CD4-positive, alpha-beta memory T cell (primary cell): ENCODE measurements at regions not wholly inside any gene's neighbourhood (a gene's known extent, or its start where the extent isn't known, plus 50 kb on each side); places are given as distances from the start of the nearest gene placed in this dataset.

Experiments
- CTCF ChIA-PET: fragments of 350-600 bp; sonication (Branson Sonifier 250); formaldehyde crosslinking; loops from one replicate; lab custom pipeline; 2021; ENCODE audit warnings: inconsistent platforms; ENCODE audit not compliant: partially characterized antibody; lab: Charles Lee
- POLR2A ChIA-PET: fragments of 350-600 bp; sonication (Branson Sonifier 250); formaldehyde crosslinking; loops from one replicate; lab custom pipeline; 2021; ENCODE audit not compliant: partially characterized antibody; lab: Charles Lee
- DNase-seq, 5 donors: peaks; one replicate each; pipeline versions ENCODE4 v3.0.0 to v3.0.0-alpha.2; 2020 to 2022; ENCODE audit warnings: mixed read lengths in 1 of 5
- H3K27ac ChIP-seq: one replicate; pipeline ENCODE4 v1.7.0; 2013; ENCODE audit warnings: low read depth, low read length
- H3K27me3 ChIP-seq: 2 replicates; pipeline ENCODE4 v1.7.0; 2013; ENCODE audit warnings: mild to moderate bottlenecking, low read length, moderate library complexity; ENCODE audit not compliant: insufficient read depth
- H3K36me3 ChIP-seq: 2 replicates; pipeline ENCODE4 v1.7.0; 2013; ENCODE audit warnings: mild to moderate bottlenecking, low read length, moderate library complexity; ENCODE audit not compliant: insufficient read depth
- H3K4me1 ChIP-seq: 2 replicates; pipeline ENCODE4 v1.7.0; 2013; ENCODE audit warnings: mild to moderate bottlenecking, low read length, moderate library complexity; ENCODE audit not compliant: insufficient read depth
- H3K4me3 ChIP-seq, 2 donors: one replicate each; pipeline ENCODE4 v1.7.0; 2013; ENCODE audit warnings: low read length in 2 of 2, mild to moderate bottlenecking in 1 of 2
- H3K9me3 ChIP-seq, 2 donors: one replicate each; pipeline ENCODE4 v1.7.0; 2013; ENCODE audit warnings: low read length in 2 of 2, control low read depth in 1 of 2; ENCODE audit not compliant: control insufficient read depth in 1 of 2
- H3K27ac Mint-ChIP-seq, 7 donors: one replicate each; pipeline ENCODE4 v1.8.0; 2020 to 2021; ENCODE audit warnings: mixed read lengths in 7 of 7, mild to moderate bottlenecking in 6 of 7, inconsistent platforms in 3 of 7, moderate library complexity in 3 of 7
- H3K27me3 Mint-ChIP-seq, 2 donors: one replicate each; pipeline ENCODE4 v1.8.0; 2020 to 2021; ENCODE audit warnings: mixed read lengths in 2 of 2
- H3K36me3 Mint-ChIP-seq, 2 donors: one replicate each; pipeline ENCODE4 v1.8.0; 2020 to 2021; ENCODE audit warnings: mixed read lengths in 2 of 2, inconsistent platforms in 1 of 2, mild to moderate bottlenecking in 1 of 2
- H3K4me1 Mint-ChIP-seq, 4 donors: one replicate each; pipeline ENCODE4 v1.8.0; 2020 to 2021; ENCODE audit warnings: mixed read lengths in 4 of 4, mild to moderate bottlenecking in 1 of 4
- H3K4me3 Mint-ChIP-seq, 8 donors: one replicate each; pipeline ENCODE4 v1.8.0; 2020 to 2021; ENCODE audit warnings: mixed read lengths in 8 of 8, mild to moderate bottlenecking in 7 of 8, moderate library complexity in 6 of 8, inconsistent platforms in 3 of 8
- H3K9me3 Mint-ChIP-seq, 8 donors: one replicate each; pipeline ENCODE4 v1.8.0; 2020 to 2021; ENCODE audit warnings: mixed read lengths in 8 of 8, mild to moderate bottlenecking in 5 of 8, inconsistent platforms in 3 of 8, moderate library complexity in 1 of 8
- intact Hi-C: fragments of 100-400 bp; cut with micrococcal nuclease; formaldehyde crosslinking; loops from one replicate; pipeline ENCODE4 v1.15.1; 2023

DNA sequence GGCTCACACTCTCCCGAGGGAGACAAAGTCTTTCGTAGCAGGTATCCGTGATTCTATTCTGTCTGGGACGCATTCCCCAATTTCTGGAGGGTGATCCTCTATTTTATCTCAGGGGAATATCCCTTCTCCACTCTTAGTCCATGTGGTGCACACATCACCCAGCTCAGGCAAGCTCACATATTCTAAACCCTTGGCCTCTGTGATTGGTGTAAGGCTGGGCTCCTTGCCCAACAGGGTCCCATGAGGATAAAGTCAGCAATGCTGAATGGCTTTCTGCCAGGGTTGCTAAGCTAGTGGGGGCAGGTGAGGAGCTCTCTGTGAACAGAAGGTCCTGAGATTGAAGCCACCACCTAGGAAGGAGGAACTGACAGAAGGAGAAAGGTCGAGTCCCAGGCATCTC is 137.2 kb downstream of the CDH26 start:
- Mint-ChIP-seq H3K27ac (no peak overlapping the region), H3K4me1 (peaks cover 0 to under 1% (median under 1%) of the 10 kb centered on the region in 4 donors), H3K9me3 (peaks cover 4 to 24% (median 10%) of the 10 kb centered on the region in 8 donors), H3K27me3 (no peaks in the 10 kb centered on the region), H3K36me3 (peaks cover 0 to 6% of the 10 kb centered on the region in 2 donors), H3K4me3 (no peak overlapping the region)
- intact Hi-C loops, result no loop called here
- ChIA-PET POLR2A (no interaction called here), CTCF (interaction anchor here (1.1 kb wide), 1 partner anchor 38 kb away, joined by 4 read pairs; no protein-coding TSS in a partner anchor)
- H3K27ac ChIP-seq, result no peak overlapping the region
- no peak overlapping the region for H3K4me3 ChIP-seq
- DNase-seq, result no peak
- no peaks in the 10 kb centered on the region for H3K4me1 ChIP-seq
- H3K9me3 ChIP-seq, result no peaks in the 10 kb centered on the region
- no peaks in the 10 kb centered on the region for H3K36me3 ChIP-seq
- no peaks in the 10 kb centered on the region for H3K27me3 ChIP-seq

DNA sequence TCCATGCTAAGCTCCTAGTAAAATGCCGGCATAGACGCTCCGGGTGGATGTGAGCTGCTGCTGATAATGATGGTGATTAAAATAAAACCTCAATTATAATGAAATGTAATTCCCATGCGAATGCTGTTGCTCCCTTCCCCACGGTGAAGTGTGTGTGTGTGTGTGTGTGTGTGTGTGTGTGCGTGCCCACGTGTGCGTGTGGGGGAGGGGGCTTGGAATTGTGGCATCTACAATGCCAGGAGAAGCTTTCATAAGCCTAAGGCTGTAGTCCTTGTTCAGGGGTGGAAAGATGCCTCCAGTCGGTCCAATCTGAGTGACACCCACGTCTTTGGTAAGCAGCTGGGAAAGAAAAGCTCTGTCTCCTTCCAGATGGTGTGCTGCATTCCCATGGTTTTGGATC is 137.9 kb downstream of the CDH26 start:
- Mint-ChIP-seq H3K4me3 (no peak overlapping the region), H3K36me3 (peaks cover 0 to 6% of the 10 kb centered on the region in 2 donors), H3K4me1 (peaks cover 5 to 8% (median 6%) of the 10 kb centered on the region in 4 donors), H3K27ac (no peak overlapping the region), H3K9me3 (peaks cover 4 to 24% (median 10%) of the 10 kb centered on the region in 8 donors), H3K27me3 (no peaks in the 10 kb centered on the region)
- Histone ChIP-seq H3K9me3 (no peaks in the 10 kb centered on the region), H3K36me3 (no peaks in the 10 kb centered on the region), H3K4me3 (no peak overlapping the region), H3K4me1 (peaks cover 3% of the 10 kb centered on the region), H3K27ac (no peak overlapping the region), H3K27me3 (no peaks in the 10 kb centered on the region)
- CTCF ChIA-PET, result interaction anchor here (1.9 kb wide), 1 partner anchor 39 kb away, joined by 5 read pairs; no protein-coding TSS in a partner anchor
- intact Hi-C loops, result no loop called here
- POLR2A ChIA-PET, result no interaction called here
- DNase-seq, result no peak

DNA sequence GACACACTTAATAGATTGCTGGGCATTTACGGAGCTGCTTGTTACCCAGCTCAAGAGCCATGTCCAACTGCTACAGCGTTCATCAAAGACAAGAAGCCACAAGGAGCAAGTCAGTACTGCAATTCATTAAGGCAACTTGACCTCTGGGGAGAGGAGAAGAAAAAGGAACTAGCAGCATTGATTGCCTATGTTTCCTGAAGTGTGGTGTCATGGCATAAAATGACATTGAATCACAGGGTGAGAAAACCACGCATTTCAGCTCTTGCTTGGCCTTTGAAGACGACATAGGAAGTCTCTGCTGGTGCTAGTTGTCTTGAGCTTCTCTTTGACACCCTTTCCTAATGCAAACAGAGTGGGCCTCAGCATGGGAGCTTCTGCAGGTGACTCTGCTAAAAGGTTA is 139.1 kb downstream of the CDH26 start:
- H3K4me3 ChIP-seq, result no peak overlapping the region
- peaks cover 0 to 2% of the 10 kb centered on the region in 2 donors for H3K36me3 Mint-ChIP-seq
- H3K27me3 Mint-ChIP-seq, result no peaks in the 10 kb centered on the region
- H3K4me3 Mint-ChIP-seq, result no peak overlapping the region
- DNase-seq, result no peak
- no peak overlapping the region for H3K27ac ChIP-seq
- CTCF ChIA-PET, result interaction anchor here (1.9 kb wide), 1 partner anchor 40 kb away, joined by 5 read pairs; no protein-coding TSS in a partner anchor
- POLR2A ChIA-PET, result no interaction called here
- intact Hi-C loops, result no loop called here
- no peak overlapping the region for H3K27ac Mint-ChIP-seq
- no peaks in the 10 kb centered on the region for H3K9me3 ChIP-seq
- H3K4me1 ChIP-seq, result peaks cover 3% of the 10 kb centered on the region
- no peaks in the 10 kb centered on the region for H3K36me3 ChIP-seq
- no peaks in the 10 kb centered on the region for H3K27me3 ChIP-seq
- H3K4me1 Mint-ChIP-seq, result peaks cover 5 to 10% (median 8%) of the 10 kb centered on the region in 4 donors
- peaks cover 4 to 21% (median 8%) of the 10 kb centered on the region in 8 donors for H3K9me3 Mint-ChIP-seq

DNA sequence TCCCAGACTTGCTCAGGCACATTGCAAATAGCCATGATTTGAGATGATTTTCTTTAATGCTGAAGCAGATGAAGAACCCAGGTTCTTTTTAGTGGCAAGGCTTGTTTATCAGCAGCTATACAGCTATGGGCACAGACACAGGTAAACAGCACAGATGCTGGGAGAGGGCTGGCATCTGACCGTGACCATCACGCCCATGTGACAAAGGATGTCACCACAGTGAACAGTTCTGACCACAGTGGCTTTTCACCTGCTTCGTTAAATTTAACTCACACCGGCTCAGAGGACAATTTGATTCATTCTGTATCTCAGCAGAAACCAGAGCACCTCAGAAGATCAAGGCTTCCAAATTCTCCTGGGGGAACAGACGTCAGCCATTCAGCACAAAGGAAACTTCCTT is 142.6 kb downstream of the CDH26 start:
- Mint-ChIP-seq H3K9me3 (peaks cover 0 to 6% (median 3%) of the 10 kb centered on the region in 8 donors), H3K4me3 (peak overlapping the region in 1 of 8 donors; percentile 8), H3K27me3 (peaks cover 0 to 2% of the 10 kb centered on the region in 2 donors), H3K36me3 (no peaks in the 10 kb centered on the region), H3K4me1 (peaks cover 6 to 10% (median 8%) of the 10 kb centered on the region in 4 donors), H3K27ac (peak overlapping the region in 3 of 7 donors; percentile 7 to 63 (median 18))
- intact Hi-C loops, result no loop called here
- H3K27ac ChIP-seq, result no peak overlapping the region
- no peak for DNase-seq
- no peaks in the 10 kb centered on the region for H3K27me3 ChIP-seq
- no peaks in the 10 kb centered on the region for H3K9me3 ChIP-seq
- no peak overlapping the region for H3K4me3 ChIP-seq
- no peaks in the 10 kb centered on the region for H3K36me3 ChIP-seq
- ChIA-PET CTCF (no interaction called here), POLR2A (no interaction called here)
- H3K4me1 ChIP-seq, result peaks cover 3% of the 10 kb centered on the region

DNA sequence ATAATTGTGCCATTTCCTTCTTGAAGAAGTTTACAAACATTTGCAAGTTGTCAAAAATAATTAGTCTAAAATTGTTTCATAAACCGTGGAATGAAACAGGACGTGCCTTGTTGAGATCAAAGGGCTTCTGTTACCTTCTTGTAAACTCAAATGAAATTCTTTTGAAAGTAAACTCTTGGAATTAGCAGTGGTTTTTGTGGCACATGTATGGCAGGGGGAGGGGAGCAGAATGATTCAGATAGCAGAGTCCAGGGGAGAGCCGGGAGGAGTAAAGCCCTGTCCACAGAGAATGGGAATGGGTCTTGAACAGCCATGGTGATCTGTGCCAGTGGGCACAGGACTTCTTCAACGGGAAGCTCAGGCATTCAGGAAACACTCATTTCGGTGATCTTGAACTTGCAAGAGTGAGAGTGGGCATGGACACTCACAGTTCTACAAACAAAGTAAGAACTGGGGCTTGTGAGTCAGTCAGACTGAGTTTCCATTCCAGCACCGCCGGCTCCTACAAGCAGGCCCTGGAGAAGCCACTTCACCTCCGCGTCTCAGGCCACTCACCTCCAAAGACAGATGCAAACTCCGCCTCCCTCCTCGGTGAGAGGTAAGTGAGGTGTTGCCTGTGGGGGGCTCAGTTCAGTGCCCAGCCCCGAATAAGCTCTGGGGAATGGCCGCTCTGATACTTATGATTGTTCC is 143.1 kb downstream of the CDH26 start:
- Mint-ChIP-seq H3K27me3 (peaks cover 0 to 2% of the 10 kb centered on the region in 2 donors), H3K4me1 (peaks cover 6 to 10% (median 8%) of the 10 kb centered on the region in 4 donors), H3K27ac (peak overlapping the region in 2 of 7 donors; percentile 7 to 63), H3K36me3 (no peaks in the 10 kb centered on the region), H3K9me3 (peaks cover 0 to 6% (median 3%) of the 10 kb centered on the region in 8 donors), H3K4me3 (peak overlapping the region in 1 of 8 donors; percentile 8)
- Histone ChIP-seq H3K27me3 (no peaks in the 10 kb centered on the region), H3K36me3 (no peaks in the 10 kb centered on the region), H3K4me3 (no peak overlapping the region), H3K27ac (no peak overlapping the region), H3K9me3 (no peaks in the 10 kb centered on the region), H3K4me1 (peaks cover 3% of the 10 kb centered on the region)
- ChIA-PET POLR2A (no interaction called here), CTCF (no interaction called here)
- intact Hi-C loops, result no loop called here
- DNase-seq, result no peak

DNA sequence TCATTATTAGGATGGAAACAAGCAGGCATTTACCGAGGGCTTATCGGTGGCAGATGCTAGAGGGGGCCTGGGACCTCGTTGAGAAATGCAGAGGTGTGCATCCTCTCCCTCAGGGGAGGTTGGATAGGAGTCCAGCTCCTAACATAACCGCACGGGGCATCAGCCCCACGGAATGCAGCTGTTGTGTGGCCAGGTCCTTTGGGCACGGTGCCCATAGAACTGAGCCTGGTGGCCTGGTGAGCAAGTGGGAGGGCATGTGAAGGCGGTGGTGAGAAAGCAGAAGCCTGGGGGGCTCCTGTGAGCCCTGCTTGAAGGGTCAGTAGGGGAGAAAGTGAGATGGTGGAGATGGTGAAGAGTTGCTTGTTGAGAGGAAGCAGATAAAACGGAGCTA is 143.7 kb downstream of the CDH26 start:
- intact Hi-C loops, result no loop called here
- DNase-seq, result no peak
- H3K27ac Mint-ChIP-seq, result peak overlapping the region in 1 of 7 donors; percentile 52
- Histone ChIP-seq H3K9me3 (no peaks in the 10 kb centered on the region), H3K4me3 (no peak overlapping the region), H3K4me1 (peaks cover 3% of the 10 kb centered on the region), H3K27me3 (no peaks in the 10 kb centered on the region), H3K27ac (no peak overlapping the region), H3K36me3 (no peaks in the 10 kb centered on the region)
- peaks cover 6 to 10% (median 8%) of the 10 kb centered on the region in 4 donors for H3K4me1 Mint-ChIP-seq
- H3K4me3 Mint-ChIP-seq, result peak overlapping the region in 1 of 8 donors; percentile 1
- H3K36me3 Mint-ChIP-seq, result no peaks in the 10 kb centered on the region
- H3K9me3 Mint-ChIP-seq, result peaks cover 0 to 6% (median 3%) of the 10 kb centered on the region in 8 donors
- POLR2A ChIA-PET, result no interaction called here
- peaks cover 0 to 2% of the 10 kb centered on the region in 2 donors for H3K27me3 Mint-ChIP-seq
- CTCF ChIA-PET, result no interaction called here

DNA sequence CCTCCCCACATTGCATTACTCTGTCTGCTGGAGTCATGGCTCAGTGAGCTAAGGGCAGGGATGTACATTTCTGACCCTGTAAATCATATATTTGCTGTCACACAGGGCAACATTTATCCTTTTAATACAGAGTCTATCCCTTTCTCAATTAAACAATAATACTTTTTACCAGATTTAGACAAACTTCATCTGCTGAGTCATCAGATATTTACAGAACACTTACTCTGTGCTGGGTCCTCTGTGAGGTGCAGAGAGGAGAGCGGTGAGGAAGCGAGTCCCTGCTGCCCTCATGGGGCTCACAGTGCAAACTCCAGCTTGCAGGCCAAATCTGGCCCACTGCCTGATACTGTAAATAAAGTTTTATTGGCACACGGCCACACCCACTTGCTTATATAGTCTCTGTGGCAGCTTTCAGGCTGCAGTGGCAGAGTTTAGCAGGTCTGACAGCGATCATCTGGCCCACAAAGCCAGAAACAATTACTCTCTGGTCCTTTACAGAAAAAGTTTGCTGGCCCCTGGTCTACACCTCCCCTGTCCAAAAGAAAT is 144.5 kb downstream of the CDH26 start:
- H3K4me3 Mint-ChIP-seq, result no peak overlapping the region
- DNase-seq, result no peak

More for the DNA sequence above, 144.5 kb downstream of the CDH26 start:
- Histone ChIP-seq H3K27ac (no peak overlapping the region), H3K27me3 (no peaks in the 10 kb centered on the region), H3K4me1 (peaks cover 3% of the 10 kb centered on the region), H3K36me3 (no peaks in the 10 kb centered on the region), H3K9me3 (no peaks in the 10 kb centered on the region), H3K4me3 (no peak overlapping the region)
- intact Hi-C loops, result no loop called here
- peaks cover 6 to 10% (median 8%) of the 10 kb centered on the region in 4 donors for H3K4me1 Mint-ChIP-seq
- ChIA-PET POLR2A (no interaction called here), CTCF (no interaction called here)
- H3K27me3 Mint-ChIP-seq, result peaks cover 0 to 3% of the 10 kb centered on the region in 2 donors
- H3K27ac Mint-ChIP-seq, result no peak overlapping the region
- H3K36me3 Mint-ChIP-seq, result no peaks in the 10 kb centered on the region
- peaks cover 0 to 6% (median 2%) of the 10 kb centered on the region in 8 donors for H3K9me3 Mint-ChIP-seq
